ENCODE measurements at regions not wholly inside any gene's neighbourhood (a gene's known extent, or its start where the extent isn't known, plus 50 kb on each side); places are given as distances from the start of the nearest gene placed in this dataset.
"Not testable (repeated sequence)": the region's sequence is repeated elsewhere in the genome, so short reads cannot be mapped to it uniquely, and the experiment has no call there.

DNA sequence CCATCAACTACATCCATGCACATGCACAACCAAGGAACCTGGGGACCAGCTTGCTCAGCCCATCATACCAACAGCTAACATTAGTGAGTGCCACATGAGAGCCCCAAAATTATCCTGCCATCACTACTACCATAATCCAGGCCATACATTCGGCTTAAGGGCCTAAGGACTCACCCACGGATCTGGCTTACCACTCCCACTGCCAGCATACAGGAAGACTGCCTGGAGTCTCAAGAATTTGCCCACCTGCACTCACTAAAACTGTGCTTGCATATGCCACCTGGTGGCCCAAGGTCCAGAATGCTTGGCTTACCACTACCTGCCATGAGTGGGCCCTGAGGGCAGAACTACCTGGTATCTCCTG lies 1562.9 kb upstream of the PRR20A start:
- Histone ChIP-seq H4K20me1 (replicated peaks; ENCODE audit: control insufficient read depth, extremely low read depth, insufficient read depth, low read length) (no peaks in the 10 kb centered on the region), H3K27me3 (ENCODE audit: control insufficient read depth in 2 of 2, insufficient read depth in 2 of 2, low read length in 2 of 2) (no peaks in the 10 kb centered on the region), H3K79me2 (ENCODE audit: control insufficient read depth, insufficient read depth, low read length) (no peaks in the 10 kb centered on the region), H3K36me3 (ENCODE audit: control insufficient read depth in 2 of 2, extremely low read depth in 1 of 2, insufficient read depth in 2 of 2, low read length in 2 of 2) (no peaks in the 10 kb centered on the region), H3K4me1 (ENCODE audit: control insufficient read depth, extremely low read depth, insufficient read depth, low read length) (no peaks in the 10 kb centered on the region), H3K27ac (ENCODE audit: insufficient read depth, low read depth, low read length) (no peak overlapping the region), H3K9ac (replicated peaks; ENCODE audit: extremely low read depth, insufficient read depth, low read length) (no peak overlapping the region), H3K4me3 (replicated peaks in 1 of 3; ENCODE audit: insufficient read depth in 1 of 3, low read depth in 1 of 3, low read length in 3 of 3) (no peak overlapping the region), H2AFZ (ENCODE audit: low read depth, low read length) (no peak overlapping the region), H3K4me2 (ENCODE audit: insufficient read depth, low read length) (no peak overlapping the region), H3K9me1 (replicated peaks; ENCODE audit: control insufficient read depth, extremely low read depth, insufficient read depth, low read length) (no peaks in the 10 kb centered on the region), H3K9me3 (replicated peaks; ENCODE audit: control insufficient read depth, insufficient read depth, low read length) (peaks cover 3% of the 10 kb centered on the region)
- no peak for TF ChIP-seq EZH2 (IDR thresholded peaks at IDR 0.05; ENCODE audit: borderline replicate concordance, low read depth, low read length, severe bottlenecking)
- no peak for TF ChIP-seq CTCF (IDR thresholded peaks at IDR 0.05; ENCODE audit: extremely low read depth in 1 of 2, insufficient read depth in 1 of 2, low read depth in 1 of 2, low read length in 2 of 2)
- no peak for TF ChIP-seq JUN (IDR thresholded peaks at IDR 0.05; ENCODE audit: borderline replicate concordance, insufficient read depth, insufficient read length, low read depth)
- no peak for TF ChIP-seq GATA2 (IDR thresholded peaks at IDR 0.05; ENCODE audit: insufficient read depth, insufficient read length, low read depth, low read length)
- TF ChIP-seq POLR2AphosphoS5 (IDR thresholded peaks at IDR 0.05; ENCODE audit: insufficient read depth, low read depth, low read length): no peak
- TF ChIP-seq MYC (IDR thresholded peaks at IDR 0.05; ENCODE audit: low read depth, low read length): no peak
- no peak for TF ChIP-seq FOS (IDR thresholded peaks at IDR 0.05; ENCODE audit: borderline replicate concordance, insufficient read depth, low read length)
- TF ChIP-seq MAX (IDR thresholded peaks at IDR 0.05; ENCODE audit: insufficient read depth, insufficient read length): no peak
- ChIA-PET CTCF (no interaction called here), POLR2A (no interaction called here)
- no peak for DNase-seq (ENCODE audit: low read depth, low spot score)
- dilution Hi-C loops (cut with MboI; ENCODE audit: extremely low pct_ligation_motif_present, low sequenced_read_pairs): no loop called here
- no peak for FAIRE-seq
- intact Hi-C loops (cut with micrococcal nuclease): no loop called here
- no TSS peak for BruUV-seq (replicated peaks)

GRCh38 chr13:55582294-55582693 lies 1558.4 kb upstream of the PRR20A start:
- H3K4me1 ChIP-seq (ENCODE audit: control insufficient read depth, extremely low read depth, insufficient read depth, low read length); H3K4me3 ChIP-seq (replicated peaks in 1 of 3; ENCODE audit: insufficient read depth in 1 of 3, low read depth in 1 of 3, low read length in 3 of 3); H2AFZ ChIP-seq (ENCODE audit: low read depth, low read length); H3K36me3 ChIP-seq (ENCODE audit: control insufficient read depth in 2 of 2, extremely low read depth in 1 of 2, insufficient read depth in 2 of 2, low read length in 2 of 2); H3K9me3 ChIP-seq (replicated peaks; ENCODE audit: control insufficient read depth, insufficient read depth, low read length); DNase-seq (ENCODE audit: low read depth, low spot score); H3K9ac ChIP-seq (replicated peaks; ENCODE audit: extremely low read depth, insufficient read depth, low read length); H4K20me1 ChIP-seq (replicated peaks; ENCODE audit: control insufficient read depth, extremely low read depth, insufficient read depth, low read length); POLR2A ChIA-PET; H3K27me3 ChIP-seq (ENCODE audit: control insufficient read depth in 2 of 2, insufficient read depth in 2 of 2, low read length in 2 of 2); H3K27ac ChIP-seq (ENCODE audit: insufficient read depth, low read depth, low read length); FAIRE-seq; H3K79me2 ChIP-seq (ENCODE audit: control insufficient read depth, insufficient read depth, low read length); dilution Hi-C loops (cut with MboI; ENCODE audit: extremely low pct_ligation_motif_present, low sequenced_read_pairs); intact Hi-C loops (cut with micrococcal nuclease); H3K4me2 ChIP-seq (ENCODE audit: insufficient read depth, low read length); BruUV-seq (replicated peaks); CTCF ChIA-PET; H3K9me1 ChIP-seq (replicated peaks; ENCODE audit: control insufficient read depth, extremely low read depth, insufficient read depth, low read length): not testable (repeated sequence)
